Keratinocyte (primary cell): ENCODE measurements at regions not wholly inside any gene's neighbourhood (a gene's known extent, or its start where the extent isn't known, plus 50 kb on each side); places are given as distances from the start of the nearest gene placed in this dataset.

Source experiments
- CTCF ChIP-seq, 3 experiments: IDR thresholded peaks in 1 of 3; conservative IDR thresholded peaks in 1 of 3; optimal IDR thresholded peaks in 1 of 3; 2 replicates in 2 of 3; 3 replicates in 1 of 3; pipeline versions ENCODE3 to v1.5.1; 2011; ENCODE audit warnings: low read length in 3 of 3, mild to moderate bottlenecking in 3 of 3, moderate library complexity in 2 of 3, control low read depth in 1 of 3, inconsistent platforms in 1 of 3; ENCODE audit not compliant: insufficient read depth in 2 of 3; ENCODE audit errors: extremely low read depth in 1 of 3
- EZH2 ChIP-seq: IDR thresholded peaks from one replicate; pipeline ENCODE4 v1.6.1; 2012; ENCODE audit warnings: inconsistent platforms, mild to moderate bottlenecking, low read length, moderate library complexity

- no peak for TF ChIP-seq CTCF (optimal IDR thresholded peaks at IDR 0.05 in 1 of 3, IDR thresholded peaks at IDR 0.05 in 1 of 3, conservative IDR thresholded peaks at IDR 0.05 in 1 of 3; ENCODE audit: extremely low read depth in 1 of 3, insufficient read depth in 2 of 3, low read length in 3 of 3)
- no peak for TF ChIP-seq EZH2
Measured at GRCh38 chr15:88321271-88321670, 64.7 kb upstream of the NTRK3 start.
